Ovary (tissue), 7 donors: ENCODE measurements at regions not wholly inside any gene's neighbourhood (a gene's known extent, or its start where the extent isn't known, plus 50 kb on each side); places are given as distances from the start of the nearest gene placed in this dataset.

Experiments used
- DNase-seq, 5 donors: peaks; one replicate each; pipeline ENCODE4 v3.0.0-alpha.2; 2019 to 2020
- H3K27ac ChIP-seq, 2 donors: fragments of 200-600 bp; one replicate each; pipeline versions ENCODE4 v1.5.1 to v1.8.0; 2019 to 2022
- H3K27me3 ChIP-seq: fragments of 200-600 bp; one replicate; pipeline ENCODE4 v1.8.0; 2022
- H3K36me3 ChIP-seq: fragments of 200-600 bp; sonication (generic); one replicate; pipeline ENCODE4 v1.5.1; 2019
- H3K4me1 ChIP-seq: one replicate; pipeline ENCODE4 v1.8.1; 2013; ENCODE audit warnings: mild to moderate bottlenecking, moderate library complexity; ENCODE audit not compliant: insufficient read depth
- H3K4me3 ChIP-seq: fragments of 200-600 bp; sonication (generic); one replicate; pipeline ENCODE4 v1.5.1; 2017
- H3K9me3 ChIP-seq, 2 donors: fragments of 200-600 bp in 1 of 2; sonication (generic) in 1 of 2; one replicate each; pipeline versions ENCODE4 v1.5.1 to v1.8.1; 2013 to 2019; ENCODE audit warnings: mild to moderate bottlenecking in 1 of 2, moderate library complexity in 1 of 2
- EP300 ChIP-seq: sonication (generic); formaldehyde crosslinking; IDR thresholded peaks from one replicate; pipeline ENCODE4 v1.6.1; 2017; ENCODE audit warnings: antibody characterized with exemption
- POLR2A ChIP-seq: fragments of 450-650 bp; IDR thresholded peaks from one replicate; pipeline ENCODE4 v1.6.1; 2017; ENCODE audit warnings: antibody characterized with exemption, mild to moderate bottlenecking, moderate library complexity
- WGBS, 3 donors: extraction: QIAGEN DNeasy Blood & Tissue Kit in 1 of 3; methylation state at CpG; one replicate each; pipeline versions ENCODE4 v1.1.5 to v1.1.7; 2013 to 2017; 5-methylcytosine and 5-hydroxymethylcytosine counted together
- intact Hi-C, 4 donors: fragments of 100-400 bp; cut with DNase I; formaldehyde crosslinking; loops; one replicate each; pipeline versions ENCODE4 v1.11.0 to v1.15.1; 2022 to 2023
- TF ChIP-seq, protein P1 (sequence below), 3 donors: fragments of 450-650 bp in 2 of 3; fragments of 200-600 bp in 1 of 3; IDR thresholded peaks; one replicate each; pipeline versions ENCODE4 v1.5.1 to v1.8.0; 2016 to 2022; ENCODE audit warnings: antibody characterized with exemption in 3 of 3, mild to moderate bottlenecking in 1 of 3
- donor health status: DM: no; HTN: no; CAD: no; lungs with moderate emphysema.
- donor health status: DM: no; HTN: no; CAD: no.
- donor health status: Bipolar disorder and iron deficiency.
- donor health status: DM: no; HTN: no; CAD: no.
- donor health status: DM: yes; HTN: yes; CAD: no.

DNA sequence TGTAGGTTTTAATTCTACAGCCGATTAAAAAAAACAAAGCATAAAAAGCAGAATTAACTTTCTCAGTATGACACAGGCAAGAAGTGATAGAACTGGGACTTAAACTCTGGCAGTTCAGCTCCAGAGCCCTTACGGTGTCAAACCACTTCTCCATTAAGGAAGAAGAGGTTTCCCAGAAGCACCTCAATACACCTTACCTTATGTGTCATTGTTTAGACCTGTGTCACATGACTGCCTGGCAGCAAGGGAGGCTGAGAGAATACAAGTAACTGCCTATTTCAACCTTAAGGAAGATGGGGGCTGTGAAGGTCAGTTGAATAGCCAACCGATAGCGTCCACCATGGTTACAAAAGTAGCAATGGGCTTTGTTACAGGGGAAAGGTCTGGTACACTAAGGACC, 54.6 kb upstream of the ARHGAP5 start:
- Histone ChIP-seq H3K36me3 (no peaks in the 10 kb centered on the region), H3K4me1 (no peaks in the 10 kb centered on the region), H3K9me3 (no peaks in the 10 kb centered on the region), H3K27ac (no peak overlapping the region), H3K4me3 (no peak overlapping the region), H3K27me3 (no peaks in the 10 kb centered on the region)
- no peak for DNase-seq
- TF ChIP-seq, protein P1, sequence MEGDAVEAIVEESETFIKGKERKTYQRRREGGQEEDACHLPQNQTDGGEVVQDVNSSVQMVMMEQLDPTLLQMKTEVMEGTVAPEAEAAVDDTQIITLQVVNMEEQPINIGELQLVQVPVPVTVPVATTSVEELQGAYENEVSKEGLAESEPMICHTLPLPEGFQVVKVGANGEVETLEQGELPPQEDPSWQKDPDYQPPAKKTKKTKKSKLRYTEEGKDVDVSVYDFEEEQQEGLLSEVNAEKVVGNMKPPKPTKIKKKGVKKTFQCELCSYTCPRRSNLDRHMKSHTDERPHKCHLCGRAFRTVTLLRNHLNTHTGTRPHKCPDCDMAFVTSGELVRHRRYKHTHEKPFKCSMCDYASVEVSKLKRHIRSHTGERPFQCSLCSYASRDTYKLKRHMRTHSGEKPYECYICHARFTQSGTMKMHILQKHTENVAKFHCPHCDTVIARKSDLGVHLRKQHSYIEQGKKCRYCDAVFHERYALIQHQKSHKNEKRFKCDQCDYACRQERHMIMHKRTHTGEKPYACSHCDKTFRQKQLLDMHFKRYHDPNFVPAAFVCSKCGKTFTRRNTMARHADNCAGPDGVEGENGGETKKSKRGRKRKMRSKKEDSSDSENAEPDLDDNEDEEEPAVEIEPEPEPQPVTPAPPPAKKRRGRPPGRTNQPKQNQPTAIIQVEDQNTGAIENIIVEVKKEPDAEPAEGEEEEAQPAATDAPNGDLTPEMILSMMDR (IDR thresholded peaks at IDR 0.05), result no peak
- TF ChIP-seq EP300, result no peak
- TF ChIP-seq POLR2A, result no peak
- intact Hi-C loops, result no loop called here
- WGBS, 3 donors, result 93 to 96% (median 93%) methylated on average over 4 of the region's 4 CpGs

DNA sequence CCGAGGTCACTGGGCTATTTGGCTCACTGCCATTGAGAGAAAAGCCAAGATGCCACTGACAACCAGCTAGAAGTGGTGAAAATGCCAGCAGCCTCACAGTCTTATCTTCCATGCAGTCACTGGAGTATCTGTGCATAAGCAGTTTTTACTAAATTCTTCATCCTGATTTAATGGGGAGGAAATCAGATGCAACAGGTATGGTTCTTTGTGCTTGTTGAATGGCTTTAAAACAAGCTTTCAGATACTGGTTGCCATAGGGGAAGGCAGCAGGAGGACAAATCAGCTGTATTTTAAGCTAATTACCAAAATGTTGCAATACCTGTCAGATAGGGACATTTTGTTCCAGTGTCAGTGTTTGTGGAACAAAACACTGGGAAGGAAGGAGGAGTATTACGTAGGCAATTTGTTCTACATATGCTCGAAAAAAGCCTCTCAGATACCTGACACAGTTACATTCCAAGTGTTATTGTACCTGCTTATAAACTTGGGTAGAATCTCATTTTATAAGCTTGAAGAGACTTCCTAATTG, 54.1 kb upstream of the ARHGAP5 start:
- Histone ChIP-seq H3K27me3 (no peaks in the 10 kb centered on the region), H3K9me3 (no peaks in the 10 kb centered on the region), H3K4me3 (no peak overlapping the region), H3K36me3 (no peaks in the 10 kb centered on the region), H3K4me1 (no peaks in the 10 kb centered on the region), H3K27ac (no peak overlapping the region)
- WGBS, 3 donors, result 70 to 91% (median 87%) methylated on average over 3 of the region's 3 CpGs
- intact Hi-C loops, result no loop called here
- TF ChIP-seq EP300, result peak; percentile 89
- TF ChIP-seq, protein P1 (IDR thresholded peaks at IDR 0.05), result no peak
- DNase-seq, result no peak

DNA sequence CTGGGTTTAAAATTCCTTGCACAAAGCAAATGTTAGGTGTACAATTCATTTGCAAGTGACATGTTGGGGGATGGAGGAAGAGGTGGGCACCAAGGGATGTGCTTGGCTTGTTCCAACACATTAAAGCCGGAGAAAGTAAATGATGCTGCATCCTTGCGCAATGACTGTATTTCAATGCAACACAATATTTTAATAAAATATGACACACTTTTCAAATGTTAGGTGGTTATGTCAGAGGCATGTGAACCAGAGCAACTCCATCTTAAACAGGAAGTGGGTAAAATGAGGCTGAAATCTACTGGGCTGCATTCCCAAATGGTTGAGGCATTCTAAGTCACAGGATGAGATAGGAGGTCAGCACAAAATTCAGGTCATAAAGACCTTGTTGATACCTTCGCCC, 53.6 kb upstream of the ARHGAP5 start:
- no peak overlapping the region for H3K4me3 ChIP-seq
- WGBS, 3 donors, result 91 to 97% (median 92%) methylated on average over 3 of the region's 3 CpGs
- no peak for DNase-seq
- intact Hi-C loops, result no loop called here
- no peaks in the 10 kb centered on the region for H3K27me3 ChIP-seq
- no peaks in the 10 kb centered on the region for H3K9me3 ChIP-seq
- TF ChIP-seq POLR2A (no peak), EP300 (no peak)
- TF ChIP-seq, protein P1 (IDR thresholded peaks at IDR 0.05), result no peak
- H3K4me1 ChIP-seq, result no peaks in the 10 kb centered on the region
- H3K36me3 ChIP-seq, result no peaks in the 10 kb centered on the region
- no peak overlapping the region for H3K27ac ChIP-seq

DNA sequence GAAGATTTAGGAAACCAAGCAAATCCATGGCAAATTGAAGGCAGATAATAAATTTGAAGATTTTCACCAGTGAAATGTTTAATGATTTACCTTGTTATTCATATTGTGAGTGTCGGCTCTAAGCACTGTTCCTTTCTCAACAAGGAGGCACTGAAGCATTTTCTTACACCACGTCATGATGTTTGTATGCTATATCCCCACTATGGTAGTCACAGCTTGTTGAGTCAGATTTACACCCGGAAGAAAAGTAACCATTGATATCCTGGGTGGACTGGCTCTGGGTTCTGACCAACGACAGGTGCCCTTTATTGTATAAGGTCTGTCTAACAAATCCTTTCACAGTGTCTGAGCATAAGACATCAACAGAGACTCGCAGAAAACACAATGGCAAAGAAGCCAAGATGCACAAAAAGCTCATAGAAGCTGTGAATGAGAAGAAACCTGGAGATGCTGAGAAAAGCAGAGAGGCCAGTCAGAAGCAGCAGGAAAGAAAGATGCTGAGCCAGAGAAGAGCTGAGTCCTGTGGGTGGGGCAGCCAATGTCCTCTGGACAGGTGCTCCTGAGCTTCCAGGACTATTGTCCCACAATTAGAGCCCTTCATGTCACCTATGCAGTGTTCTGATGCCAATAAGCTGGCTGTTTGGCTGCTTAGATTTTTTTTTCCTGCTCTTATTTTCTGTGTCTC, 49.7 kb upstream of the ARHGAP5 start:
- H3K36me3 ChIP-seq, result no peaks in the 10 kb centered on the region
- no peak for TF ChIP-seq POLR2A
- TF ChIP-seq EP300, result no peak
- TF ChIP-seq, protein P1 (IDR thresholded peaks at IDR 0.05), result no peak
- H3K4me3 ChIP-seq, result no peak overlapping the region
- H3K9me3 ChIP-seq, result no peaks in the 10 kb centered on the region
- no peaks in the 10 kb centered on the region for H3K27me3 ChIP-seq
- intact Hi-C loops, result no loop called here
- H3K27ac ChIP-seq, result no peak overlapping the region
- H3K4me1 ChIP-seq, result no peaks in the 10 kb centered on the region
- WGBS, 3 donors, result 88 to 91% (median 91%) methylated on average over 5 of the region's 5 CpGs
- DNase-seq, result no peak
